ENCODE measurements at regions not wholly inside any gene's neighbourhood (a gene's known extent, or its start where the extent isn't known, plus 50 kb on each side); places are given as distances from the start of the nearest gene placed in this dataset.

DNA sequence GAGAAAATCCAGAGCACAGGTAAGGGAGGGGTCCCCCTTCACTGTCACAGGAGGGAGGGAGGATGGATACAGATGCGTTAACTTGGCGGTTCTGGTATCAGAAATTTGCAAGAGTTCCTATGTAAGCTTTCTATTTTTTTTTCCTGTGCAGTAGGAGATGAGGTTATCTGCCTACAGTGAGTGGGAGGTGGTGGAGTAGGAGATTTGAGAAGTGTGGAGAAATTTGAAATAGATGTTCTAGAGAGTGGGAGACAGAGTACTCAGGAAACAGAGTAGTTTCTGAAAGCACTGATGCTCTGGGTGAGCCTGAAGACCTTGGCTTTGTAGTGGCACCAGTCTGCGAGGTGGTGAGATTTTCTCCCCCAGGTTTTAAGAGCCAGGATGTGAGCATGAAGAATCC lies 271.4 kb downstream of the MSX2 start:
- TF ChIP-seq POLR2A (IDR thresholded peaks at IDR 0.05; ENCODE audit: low read depth, low read length) (no peak), POLR2AphosphoS5 (IDR thresholded peaks at IDR 0.05; ENCODE audit: low read depth, low read length) (no peak)
